Dendritic cell treated with granulocyte-macrophage colony-stimulating factor and Interleukin-4, amounts not matched to agents 40 ng/mL and 50 ng/mL, for 4 days (primary cell): ENCODE measurements at regions not wholly inside any gene's neighbourhood (a gene's known extent, or its start where the extent isn't known, plus 50 kb on each side); places are given as distances from the start of the nearest gene placed in this dataset.

Experiments used
- H3K27ac Mint-ChIP-seq: one replicate; pipeline ENCODE4 v1.8.0; 2022; ENCODE audit warnings: mild to moderate bottlenecking, mixed read lengths
- H3K27me3 Mint-ChIP-seq: one replicate; pipeline ENCODE4 v1.8.0; 2022; ENCODE audit warnings: mild to moderate bottlenecking, mixed read lengths
- H3K36me3 Mint-ChIP-seq: one replicate; pipeline ENCODE4 v1.8.0; 2022; ENCODE audit warnings: low read depth, mixed read lengths
- H3K4me1 Mint-ChIP-seq: one replicate; pipeline ENCODE4 v1.8.0; 2022; ENCODE audit warnings: low read depth, mixed read lengths
- H3K4me3 Mint-ChIP-seq: one replicate; pipeline ENCODE4 v1.8.0; 2022; ENCODE audit warnings: mild to moderate bottlenecking, moderate library complexity, mixed read lengths
- H3K9me3 Mint-ChIP-seq: one replicate; pipeline ENCODE4 v1.8.0; 2022; ENCODE audit warnings: mixed read lengths
- intact Hi-C: fragments of 100-400 bp; cut with micrococcal nuclease; formaldehyde crosslinking; loops from one replicate; pipeline ENCODE4 v1.15.0; 2022

DNA sequence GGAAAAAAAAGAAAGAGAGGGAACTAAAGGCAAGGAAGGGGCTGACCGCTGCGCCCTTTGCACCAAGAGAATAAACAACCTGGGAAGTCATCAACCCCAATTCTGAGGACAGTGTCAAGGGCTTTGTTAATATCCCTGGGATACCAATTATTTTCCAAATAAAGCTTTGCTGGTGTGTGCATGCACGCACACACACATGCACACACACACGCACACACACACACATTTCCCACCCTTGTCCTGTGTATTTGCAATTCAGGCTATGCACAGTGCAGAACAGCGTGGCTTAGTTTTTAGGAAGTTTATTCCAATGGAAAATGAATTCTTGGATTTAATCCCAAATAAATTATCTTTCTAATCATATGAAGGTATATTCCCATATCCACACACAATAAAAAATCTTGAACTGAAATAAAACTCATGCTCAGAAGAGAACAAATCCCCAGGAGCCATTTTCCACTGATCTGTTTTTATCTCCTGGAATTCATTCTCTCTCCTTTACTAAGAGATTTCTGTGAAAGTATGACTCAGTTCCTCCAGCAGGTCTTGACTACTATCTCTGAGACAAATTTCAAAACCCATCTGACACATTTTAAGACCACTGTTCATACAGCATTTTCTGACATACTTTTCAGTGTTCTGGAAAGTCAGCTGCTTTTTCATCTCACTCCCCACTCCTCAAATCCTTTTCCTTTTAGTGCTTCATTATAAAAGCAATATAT lies 334.4 kb upstream of the ATP2B1 start:
- Mint-ChIP-seq H3K27ac (no peak overlapping the region), H3K36me3 (no peaks in the 10 kb centered on the region), H3K9me3 (no peaks in the 10 kb centered on the region), H3K4me1 (peaks cover 13% of the 10 kb centered on the region), H3K4me3 (no peak overlapping the region), H3K27me3 (peaks cover 3% of the 10 kb centered on the region)
- intact Hi-C loops = no loop called here

DNA sequence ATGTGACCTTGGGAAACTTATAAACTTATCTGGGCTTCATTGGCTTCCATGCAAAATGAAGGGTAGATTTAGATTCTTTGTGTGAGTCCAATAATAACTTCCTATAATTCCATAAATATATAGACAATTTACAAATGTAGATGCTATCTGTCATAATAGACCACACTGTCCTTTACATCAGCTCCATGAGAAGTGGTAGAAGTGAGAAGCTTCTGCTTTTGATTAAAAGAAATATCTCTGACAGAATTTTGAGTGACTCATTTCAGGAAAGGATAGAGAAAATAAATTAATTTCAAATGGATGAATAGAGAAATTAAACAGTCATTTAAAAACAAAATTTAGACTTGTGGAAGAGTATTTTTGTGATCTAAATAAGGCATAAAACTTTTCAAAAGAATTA lies 329.7 kb upstream of the ATP2B1 start:
- no peaks in the 10 kb centered on the region for H3K36me3 Mint-ChIP-seq
- intact Hi-C loops = no loop called here
- peaks cover 3% of the 10 kb centered on the region for H3K27me3 Mint-ChIP-seq
- no peak overlapping the region for H3K4me3 Mint-ChIP-seq
- no peak overlapping the region for H3K27ac Mint-ChIP-seq
- H3K9me3 Mint-ChIP-seq = peaks cover 20% of the 10 kb centered on the region
- H3K4me1 Mint-ChIP-seq = peaks cover 11% of the 10 kb centered on the region

DNA sequence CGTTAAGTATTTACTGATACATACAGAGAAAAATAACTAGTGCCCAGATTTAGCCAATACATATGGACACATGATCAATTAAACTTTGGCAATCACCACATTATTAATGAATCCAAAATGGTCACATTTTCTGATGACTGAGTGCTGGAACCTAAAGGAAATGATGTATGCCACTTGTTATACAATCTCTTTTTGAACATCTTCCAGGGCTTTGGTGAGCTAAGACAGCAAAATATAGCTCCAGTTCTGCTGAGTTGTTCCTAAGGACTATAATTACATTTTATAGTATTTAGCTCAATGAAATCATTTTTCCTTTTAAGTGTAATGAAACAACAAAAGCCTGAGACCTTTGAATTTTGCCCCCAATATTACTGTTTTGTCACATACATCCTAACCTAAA lies 329.1 kb upstream of the ATP2B1 start:
- Mint-ChIP-seq H3K4me3 (no peak overlapping the region), H3K27me3 (peaks cover 3% of the 10 kb centered on the region), H3K4me1 (peaks cover 8% of the 10 kb centered on the region), H3K9me3 (peaks cover 20% of the 10 kb centered on the region), H3K27ac (no peak overlapping the region), H3K36me3 (no peaks in the 10 kb centered on the region)
- intact Hi-C loops = no loop called here

DNA sequence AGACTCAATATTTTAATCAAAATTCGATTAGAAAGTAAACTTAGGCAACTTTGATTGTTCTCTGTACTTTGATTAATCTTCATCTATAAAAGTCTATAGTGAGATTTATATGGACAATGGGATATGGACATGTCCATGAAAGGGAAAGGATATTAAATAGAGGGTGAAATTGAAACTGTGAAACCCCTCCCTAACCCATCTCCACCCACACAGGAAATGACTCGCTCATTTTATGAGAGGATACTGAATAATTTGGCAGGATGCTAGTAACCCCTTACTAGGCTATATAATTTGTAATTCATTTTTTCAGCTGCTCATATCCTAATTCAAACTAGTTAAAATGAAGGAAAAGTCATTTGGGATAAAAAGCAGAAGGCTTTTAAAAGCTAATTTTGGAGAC lies 328.0 kb upstream of the ATP2B1 start:
- Mint-ChIP-seq H3K9me3 (peaks cover 20% of the 10 kb centered on the region), H3K27ac (no peak overlapping the region), H3K4me3 (no peak overlapping the region), H3K4me1 (no peaks in the 10 kb centered on the region), H3K27me3 (no peaks in the 10 kb centered on the region), H3K36me3 (no peaks in the 10 kb centered on the region)
- intact Hi-C loops = no loop called here

DNA sequence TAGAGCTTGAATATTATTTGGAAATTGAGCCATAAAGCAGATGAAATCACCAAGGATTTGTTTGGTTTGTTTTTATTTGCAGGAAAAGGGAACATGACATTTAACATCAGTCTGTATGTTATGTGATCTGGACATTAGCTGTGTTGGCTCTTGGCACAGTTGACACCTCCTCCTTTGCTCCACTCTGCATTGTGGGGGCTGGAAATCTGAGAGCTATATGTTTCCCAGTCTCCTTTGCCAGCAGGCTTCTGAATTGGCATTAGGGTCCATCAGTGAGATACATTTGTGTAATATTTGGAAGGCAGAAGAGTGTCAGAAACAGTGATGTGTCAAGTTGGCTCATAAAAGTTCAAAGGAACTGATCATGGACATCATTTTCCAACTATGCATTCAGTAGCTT lies 322.1 kb upstream of the ATP2B1 start:
- Mint-ChIP-seq H3K9me3 (peaks cover 9% of the 10 kb centered on the region), H3K27me3 (no peaks in the 10 kb centered on the region), H3K4me1 (no peaks in the 10 kb centered on the region), H3K36me3 (no peaks in the 10 kb centered on the region), H3K27ac (no peak overlapping the region), H3K4me3 (no peak overlapping the region)
- intact Hi-C loops = no loop called here

DNA sequence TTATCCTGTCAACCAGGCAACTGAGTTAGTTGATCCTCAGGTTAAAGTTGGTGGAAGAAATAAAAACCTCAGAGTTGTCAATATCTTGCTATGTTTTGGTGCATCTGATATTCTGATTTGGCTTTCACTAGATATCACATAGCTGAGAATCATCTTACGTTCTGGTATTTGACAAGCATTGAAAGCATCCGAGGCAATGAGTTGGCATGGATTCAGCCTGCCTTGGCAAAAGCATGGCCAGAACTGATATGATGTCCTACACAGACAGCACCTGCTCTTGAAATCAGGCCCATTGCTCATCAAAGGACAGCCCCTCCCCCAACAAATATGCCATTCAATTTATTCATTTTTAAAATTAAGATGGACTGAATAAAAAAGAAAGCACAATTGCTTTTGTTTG lies 320.7 kb upstream of the ATP2B1 start:
- Mint-ChIP-seq H3K9me3 (no peaks in the 10 kb centered on the region), H3K27ac (no peak overlapping the region), H3K4me1 (no peaks in the 10 kb centered on the region), H3K4me3 (no peak overlapping the region), H3K27me3 (no peaks in the 10 kb centered on the region), H3K36me3 (no peaks in the 10 kb centered on the region)
- intact Hi-C loops = no loop called here

DNA sequence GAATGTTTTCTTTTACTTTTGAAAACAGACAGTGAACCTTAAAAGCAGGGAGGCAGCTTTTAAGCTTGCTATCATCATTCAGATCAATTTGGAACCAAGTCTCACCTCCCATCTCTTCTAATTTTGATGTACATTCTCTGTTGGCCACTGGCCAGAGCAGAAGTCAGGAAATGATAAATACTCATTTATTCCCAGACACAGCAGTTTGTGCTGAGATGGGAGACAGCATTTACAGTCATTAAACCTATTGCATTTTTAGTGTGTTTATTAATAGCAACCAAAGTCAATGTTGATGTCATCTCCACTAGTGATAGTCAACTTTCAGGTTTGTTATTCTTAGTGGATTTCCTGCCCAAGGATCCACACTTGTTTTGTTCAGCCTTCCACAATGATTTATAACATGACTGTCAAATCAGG lies 320.0 kb upstream of the ATP2B1 start:
- intact Hi-C loops = no loop called here
- H3K4me3 Mint-ChIP-seq = no peak overlapping the region
- H3K9me3 Mint-ChIP-seq = no peaks in the 10 kb centered on the region
- no peaks in the 10 kb centered on the region for H3K4me1 Mint-ChIP-seq
- H3K27me3 Mint-ChIP-seq = no peaks in the 10 kb centered on the region
- H3K27ac Mint-ChIP-seq = no peak overlapping the region
- no peaks in the 10 kb centered on the region for H3K36me3 Mint-ChIP-seq

DNA sequence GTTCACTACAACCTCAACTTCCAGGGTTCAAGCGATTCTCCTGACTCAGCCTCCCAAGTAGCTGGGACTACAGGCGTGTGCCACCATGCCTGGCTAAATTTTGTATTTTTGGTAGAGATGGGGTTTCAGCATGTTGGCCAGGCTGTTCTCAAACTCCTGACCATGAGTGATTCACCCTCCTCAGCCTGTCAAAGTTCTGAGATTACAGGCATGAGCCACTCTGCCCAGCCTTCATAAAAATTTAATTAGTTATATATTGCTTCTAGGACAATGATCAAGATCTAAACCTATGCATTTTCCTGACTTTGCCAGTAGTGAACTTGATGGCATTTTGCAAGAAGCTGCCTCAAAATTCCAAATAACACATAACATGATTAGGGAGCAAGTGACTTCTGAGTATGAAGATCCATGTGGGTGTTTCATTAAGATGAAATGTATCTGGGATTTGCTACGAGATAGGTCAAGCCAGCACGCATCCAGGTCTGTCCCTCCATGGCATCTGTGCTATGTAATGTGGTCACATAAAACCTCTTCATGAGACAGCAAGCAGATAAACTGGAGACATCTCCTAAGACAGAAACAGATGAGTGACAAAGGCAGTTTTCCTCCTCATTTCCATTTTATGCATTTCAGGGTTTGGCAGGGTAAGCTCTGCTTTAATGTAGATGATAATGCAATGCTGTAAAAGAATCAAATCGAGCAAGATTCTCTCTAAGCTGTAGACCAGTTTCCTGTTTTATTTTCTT lies 319.4 kb upstream of the ATP2B1 start:
- intact Hi-C loops = no loop called here
- H3K9me3 Mint-ChIP-seq = no peaks in the 10 kb centered on the region
- H3K4me3 Mint-ChIP-seq = no peak overlapping the region
- H3K4me1 Mint-ChIP-seq = no peaks in the 10 kb centered on the region
- no peak overlapping the region for H3K27ac Mint-ChIP-seq
- H3K36me3 Mint-ChIP-seq = no peaks in the 10 kb centered on the region
- no peaks in the 10 kb centered on the region for H3K27me3 Mint-ChIP-seq

DNA sequence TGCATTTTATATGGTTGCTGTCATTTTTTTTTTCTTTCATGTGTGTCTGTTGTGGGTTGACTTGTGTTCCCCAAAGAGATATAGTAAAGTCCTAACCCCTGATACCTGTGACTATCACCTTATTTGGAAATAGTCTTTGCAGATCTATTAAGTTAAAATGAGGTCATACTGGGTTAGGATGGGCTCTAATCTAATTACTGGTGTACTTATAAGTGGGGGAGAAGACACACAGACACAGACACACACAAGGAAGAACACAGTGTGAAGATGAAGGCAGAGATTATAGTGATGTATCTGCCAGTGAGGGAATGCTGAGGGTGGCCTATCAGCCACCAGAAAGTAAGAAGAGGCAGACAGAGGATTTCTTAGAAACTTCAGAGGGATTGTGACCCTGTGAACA lies 318.4 kb upstream of the ATP2B1 start:
- no peaks in the 10 kb centered on the region for H3K36me3 Mint-ChIP-seq
- H3K27ac Mint-ChIP-seq = no peak overlapping the region
- H3K9me3 Mint-ChIP-seq = no peaks in the 10 kb centered on the region
- intact Hi-C loops = no loop called here
- H3K4me3 Mint-ChIP-seq = no peak overlapping the region
- H3K4me1 Mint-ChIP-seq = no peaks in the 10 kb centered on the region
- no peaks in the 10 kb centered on the region for H3K27me3 Mint-ChIP-seq

DNA sequence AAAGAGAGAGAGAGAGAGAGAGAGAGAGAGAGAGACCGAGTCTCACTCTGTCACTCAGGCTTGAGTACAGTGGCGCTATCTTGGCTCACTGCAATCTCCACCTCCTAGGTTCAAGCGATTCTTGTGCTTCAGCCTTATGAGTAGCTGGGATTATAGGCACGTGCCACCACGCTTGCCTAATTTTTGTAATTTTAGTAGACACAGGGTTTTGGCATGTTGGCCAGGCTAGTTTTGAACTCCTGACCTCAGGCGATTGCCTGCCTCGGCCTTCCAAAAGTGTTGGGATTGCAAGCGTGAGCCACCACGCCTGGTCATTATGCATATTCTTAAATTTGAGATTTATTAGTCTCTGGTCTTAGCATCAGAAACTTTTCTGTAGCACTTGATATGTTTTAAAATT lies 317.9 kb upstream of the ATP2B1 start:
- Mint-ChIP-seq H3K36me3 (no peaks in the 10 kb centered on the region), H3K4me3 (no peak overlapping the region), H3K27ac (no peak overlapping the region), H3K9me3 (no peaks in the 10 kb centered on the region), H3K4me1 (no peaks in the 10 kb centered on the region), H3K27me3 (no peaks in the 10 kb centered on the region)
- intact Hi-C loops = no loop called here

DNA sequence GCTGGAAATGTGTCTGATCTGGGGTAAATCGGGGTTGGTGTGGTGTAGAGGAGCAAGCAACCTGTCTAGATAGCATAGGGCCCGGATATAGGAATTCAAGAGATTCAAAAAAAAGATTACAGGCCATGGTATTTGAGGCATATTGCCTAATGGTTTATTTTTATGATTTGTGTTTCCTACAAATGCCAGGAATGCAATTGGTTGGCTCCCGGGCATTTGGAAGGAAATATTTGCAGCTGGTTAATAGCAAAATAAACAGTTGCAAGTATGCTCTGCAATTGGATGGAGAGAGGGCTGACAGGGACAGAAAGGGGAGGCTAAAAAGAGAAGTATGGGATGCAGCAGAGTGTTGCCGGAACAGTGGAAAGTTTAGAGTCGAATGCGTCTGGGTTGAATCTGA lies 315.6 kb upstream of the ATP2B1 start:
- H3K4me1 Mint-ChIP-seq = no peaks in the 10 kb centered on the region
- intact Hi-C loops = no loop called here
- H3K36me3 Mint-ChIP-seq = no peaks in the 10 kb centered on the region
- H3K4me3 Mint-ChIP-seq = no peak overlapping the region
- H3K9me3 Mint-ChIP-seq = no peaks in the 10 kb centered on the region
- H3K27me3 Mint-ChIP-seq = no peaks in the 10 kb centered on the region
- H3K27ac Mint-ChIP-seq = no peak overlapping the region

DNA sequence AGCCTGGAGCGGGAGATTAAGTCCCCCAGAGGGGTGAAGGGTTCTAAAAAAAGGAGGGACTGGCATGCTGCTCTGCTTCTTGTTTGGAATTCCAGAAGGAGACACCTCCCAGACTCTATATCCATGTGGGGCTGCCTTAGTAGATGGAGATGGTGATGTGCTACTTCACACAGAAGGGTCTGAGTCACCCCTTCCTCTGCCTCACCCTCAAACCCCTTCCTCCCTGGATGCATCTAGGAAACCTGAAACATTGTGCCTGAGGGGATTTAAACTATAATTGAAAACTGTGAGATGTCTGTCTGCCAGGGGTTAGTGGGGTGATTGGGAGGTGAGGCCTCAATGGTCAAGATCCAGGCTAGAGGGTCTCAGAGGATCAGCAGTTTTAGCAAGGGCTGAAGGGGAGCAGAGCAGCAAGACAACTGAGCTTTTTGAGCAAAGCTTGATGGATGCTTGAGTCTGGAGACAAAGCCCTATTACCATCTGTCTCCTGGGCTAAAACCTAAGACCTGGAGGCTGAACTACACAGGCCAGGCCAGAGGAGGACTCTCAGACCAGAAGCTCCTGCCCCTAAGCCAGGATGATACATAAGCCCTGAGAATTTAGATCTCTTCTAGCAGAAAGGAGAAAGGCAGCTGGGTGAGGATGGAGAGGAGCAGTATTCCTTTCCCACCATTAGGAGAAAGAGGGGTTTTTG lies 314.7 kb upstream of the ATP2B1 start:
- Mint-ChIP-seq H3K4me1 (no peaks in the 10 kb centered on the region), H3K27me3 (no peaks in the 10 kb centered on the region), H3K36me3 (no peaks in the 10 kb centered on the region), H3K9me3 (no peaks in the 10 kb centered on the region), H3K4me3 (no peak overlapping the region), H3K27ac (no peak overlapping the region)
- intact Hi-C loops = no loop called here

DNA sequence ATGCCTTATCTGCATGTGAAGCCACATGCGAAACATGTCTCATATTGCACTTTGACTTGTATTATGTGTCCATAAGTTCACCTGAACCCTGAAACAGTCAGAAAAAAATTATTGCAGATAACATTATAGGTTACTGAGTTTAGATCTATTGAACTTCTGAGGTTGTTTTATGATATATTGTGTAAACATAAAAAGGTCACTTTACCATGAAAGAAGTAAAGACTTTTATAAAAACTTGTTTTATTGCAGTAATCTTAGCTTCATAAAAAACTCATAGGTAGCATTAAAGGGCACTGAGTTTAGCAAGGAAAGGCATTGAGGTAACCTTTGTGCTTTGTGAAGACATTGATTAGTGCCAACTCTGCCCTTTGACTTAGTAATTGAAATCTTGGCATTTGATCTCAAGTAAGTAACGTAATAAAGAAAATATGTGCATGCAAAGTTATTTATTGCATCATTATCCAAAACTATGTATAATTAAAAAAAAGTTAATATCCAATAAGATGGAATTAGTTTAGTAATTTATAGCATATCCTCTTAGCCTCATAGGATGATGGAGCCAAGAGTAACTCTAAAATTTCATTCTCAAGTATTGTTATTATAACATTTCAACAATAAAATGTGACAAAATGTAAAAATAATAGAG lies 313.3 kb upstream of the ATP2B1 start:
- intact Hi-C loops = no loop called here
- Mint-ChIP-seq H3K9me3 (no peaks in the 10 kb centered on the region), H3K4me3 (no peak overlapping the region), H3K4me1 (no peaks in the 10 kb centered on the region), H3K27ac (no peak overlapping the region), H3K36me3 (no peaks in the 10 kb centered on the region), H3K27me3 (peaks cover 1% of the 10 kb centered on the region)

DNA sequence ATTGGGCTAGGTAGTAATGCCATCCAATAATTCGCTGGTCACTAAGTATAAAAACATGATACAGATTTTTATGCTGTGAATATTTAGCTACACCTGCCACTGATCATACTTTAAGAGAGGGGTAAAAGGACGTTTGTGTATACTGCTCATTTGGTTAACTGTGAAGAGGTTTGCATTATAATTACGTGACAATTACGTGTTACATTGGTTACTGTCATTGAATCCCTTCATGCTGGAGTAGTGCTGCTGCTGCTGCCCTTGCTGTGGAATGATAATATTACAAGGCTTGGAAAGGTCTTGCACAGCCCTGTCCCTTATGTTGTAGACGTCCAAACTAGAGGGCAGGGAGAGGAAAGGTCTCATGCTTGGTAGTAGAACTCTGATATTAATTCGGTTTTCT lies 312.2 kb upstream of the ATP2B1 start:
- no peak overlapping the region for H3K4me3 Mint-ChIP-seq
- H3K9me3 Mint-ChIP-seq = no peaks in the 10 kb centered on the region
- peaks cover 2% of the 10 kb centered on the region for H3K27me3 Mint-ChIP-seq
- no peaks in the 10 kb centered on the region for H3K4me1 Mint-ChIP-seq
- no peaks in the 10 kb centered on the region for H3K36me3 Mint-ChIP-seq
- intact Hi-C loops = no loop called here
- H3K27ac Mint-ChIP-seq = no peak overlapping the region
